ENCODE measurements at regions not wholly inside any gene's neighbourhood (a gene's known extent, or its start where the extent isn't known, plus 50 kb on each side); places are given as distances from the start of the nearest gene placed in this dataset.

DNA sequence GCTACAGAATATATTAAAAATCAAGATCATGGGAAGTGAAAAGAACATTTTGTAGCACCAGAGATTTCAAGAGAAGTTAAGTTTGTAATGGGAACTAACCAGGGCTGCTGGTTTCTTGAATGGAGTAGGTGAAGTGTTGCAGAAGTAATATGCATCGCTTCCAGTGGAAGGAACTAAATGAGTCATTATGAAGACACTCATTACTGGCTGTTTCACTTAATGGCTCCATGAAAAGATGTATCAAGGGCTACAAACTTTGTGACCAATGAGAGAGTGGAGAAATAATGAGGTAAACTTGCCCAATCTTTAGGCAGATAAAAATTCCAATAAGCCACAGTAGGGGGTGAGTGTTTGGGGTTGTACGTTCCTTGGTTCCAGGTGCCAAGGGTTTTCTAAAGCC lies 380.4 kb upstream of the POU3F3 start:
- Histone ChIP-seq H3K4me2 (no peak overlapping the region), H2AFZ (no peak overlapping the region), H3K9me2 (replicated peaks; ENCODE audit: insufficient read depth) (no peaks in the 10 kb centered on the region), H4K20me1 (ENCODE audit: insufficient read depth, poor library complexity, severe bottlenecking) (no peaks in the 10 kb centered on the region), H3K27me3 (no peaks in the 10 kb centered on the region), H3K79me2 (no peaks in the 10 kb centered on the region), H3K27ac (no peak overlapping the region), H3K36me3 (replicated peaks; ENCODE audit: insufficient read depth, low read depth) (no peaks in the 10 kb centered on the region), H3K4me3 (no peak overlapping the region), H3K9me3 (ENCODE audit: low read depth) (no peaks in the 10 kb centered on the region), H3K4me1 (ENCODE audit: insufficient read depth) (peaks cover 8% of the 10 kb centered on the region)
- no peak for TF ChIP-seq EZH2 (IDR thresholded peaks at IDR 0.05; ENCODE audit: borderline replicate concordance)
- no peak for TF ChIP-seq EZH2phosphoT487 (IDR thresholded peaks at IDR 0.05; ENCODE audit: low read depth, severe bottlenecking, unreplicated experiment)
- TF ChIP-seq, protein P1, sequence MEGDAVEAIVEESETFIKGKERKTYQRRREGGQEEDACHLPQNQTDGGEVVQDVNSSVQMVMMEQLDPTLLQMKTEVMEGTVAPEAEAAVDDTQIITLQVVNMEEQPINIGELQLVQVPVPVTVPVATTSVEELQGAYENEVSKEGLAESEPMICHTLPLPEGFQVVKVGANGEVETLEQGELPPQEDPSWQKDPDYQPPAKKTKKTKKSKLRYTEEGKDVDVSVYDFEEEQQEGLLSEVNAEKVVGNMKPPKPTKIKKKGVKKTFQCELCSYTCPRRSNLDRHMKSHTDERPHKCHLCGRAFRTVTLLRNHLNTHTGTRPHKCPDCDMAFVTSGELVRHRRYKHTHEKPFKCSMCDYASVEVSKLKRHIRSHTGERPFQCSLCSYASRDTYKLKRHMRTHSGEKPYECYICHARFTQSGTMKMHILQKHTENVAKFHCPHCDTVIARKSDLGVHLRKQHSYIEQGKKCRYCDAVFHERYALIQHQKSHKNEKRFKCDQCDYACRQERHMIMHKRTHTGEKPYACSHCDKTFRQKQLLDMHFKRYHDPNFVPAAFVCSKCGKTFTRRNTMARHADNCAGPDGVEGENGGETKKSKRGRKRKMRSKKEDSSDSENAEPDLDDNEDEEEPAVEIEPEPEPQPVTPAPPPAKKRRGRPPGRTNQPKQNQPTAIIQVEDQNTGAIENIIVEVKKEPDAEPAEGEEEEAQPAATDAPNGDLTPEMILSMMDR (IDR thresholded peaks at IDR 0.05; ENCODE audit: poor library complexity): no peak
- WGBS (ENCODE audit: low lambda C conversion rate, missing lambda C conversion rate): 83% methylated on average over 2 of the region's 2 CpGs
- DNase-seq (ENCODE audit: low spot score): no peak

DNA sequence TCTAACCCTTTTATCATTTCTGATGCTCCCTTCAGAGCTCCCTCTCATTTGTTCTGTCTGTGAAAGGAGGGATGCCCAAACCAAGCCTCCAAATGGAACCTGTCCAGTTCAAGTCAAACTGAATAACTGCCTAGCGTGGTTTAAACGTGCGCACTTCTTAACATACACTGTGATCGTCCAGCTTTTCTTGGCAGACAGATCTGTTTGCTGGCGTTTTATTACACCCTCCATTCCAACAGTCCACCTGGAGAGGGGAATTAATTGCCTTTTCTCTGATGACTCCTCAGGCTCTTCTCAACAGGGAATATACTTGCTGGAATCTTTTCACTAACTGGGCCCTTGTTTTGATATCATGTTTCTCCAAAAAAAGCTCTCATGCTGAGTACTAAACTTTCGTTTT lies 379.2 kb upstream of the POU3F3 start:
- Histone ChIP-seq H3K9me2 (replicated peaks; ENCODE audit: insufficient read depth) (no peaks in the 10 kb centered on the region), H4K20me1 (ENCODE audit: insufficient read depth, poor library complexity, severe bottlenecking) (no peaks in the 10 kb centered on the region), H3K27me3 (no peaks in the 10 kb centered on the region), H3K4me3 (no peak overlapping the region), H3K79me2 (no peaks in the 10 kb centered on the region), H3K9me3 (ENCODE audit: low read depth) (no peaks in the 10 kb centered on the region), H3K27ac (no peak overlapping the region), H3K4me1 (ENCODE audit: insufficient read depth) (peaks cover 8% of the 10 kb centered on the region), H2AFZ (no peak overlapping the region), H3K4me2 (no peak overlapping the region), H3K36me3 (replicated peaks; ENCODE audit: insufficient read depth, low read depth) (no peaks in the 10 kb centered on the region)
- DNase-seq (ENCODE audit: low spot score): peak; percentile 15
- TF ChIP-seq EZH2phosphoT487 (IDR thresholded peaks at IDR 0.05; ENCODE audit: low read depth, severe bottlenecking, unreplicated experiment): no peak
- TF ChIP-seq EZH2 (IDR thresholded peaks at IDR 0.05; ENCODE audit: borderline replicate concordance): no peak
- TF ChIP-seq, protein P1 (IDR thresholded peaks at IDR 0.05; ENCODE audit: poor library complexity): no peak
- WGBS (ENCODE audit: low lambda C conversion rate, missing lambda C conversion rate): 83% methylated on average over 6 of the region's 6 CpGs

DNA sequence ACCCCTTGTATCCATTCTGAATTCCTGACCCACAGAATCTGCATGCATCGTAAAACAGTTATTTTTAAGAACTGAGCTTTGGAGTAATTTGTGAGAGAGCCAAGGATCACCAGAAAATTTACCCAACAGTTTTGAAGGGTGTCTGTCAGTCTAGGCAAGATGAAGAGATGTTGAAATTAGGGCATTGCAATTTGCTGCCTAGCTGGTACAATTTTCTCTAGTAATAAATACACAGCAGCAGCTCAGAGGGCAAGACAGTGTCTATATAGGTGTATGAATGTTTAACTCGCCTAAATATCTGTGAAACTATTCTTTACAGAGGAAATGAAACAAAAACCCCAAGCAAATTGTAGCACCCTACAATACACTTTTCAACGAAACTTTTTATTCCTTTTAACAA lies 377.8 kb upstream of the POU3F3 start:
- Histone ChIP-seq H3K27ac (peak overlapping the region; percentile 10), H4K20me1 (ENCODE audit: insufficient read depth, poor library complexity, severe bottlenecking) (no peaks in the 10 kb centered on the region), H3K4me1 (ENCODE audit: insufficient read depth) (peaks cover 8% of the 10 kb centered on the region), H3K4me2 (peak overlapping the region; percentile 50), H3K79me2 (no peaks in the 10 kb centered on the region), H3K4me3 (no peak overlapping the region), H3K27me3 (no peaks in the 10 kb centered on the region), H3K36me3 (replicated peaks; ENCODE audit: insufficient read depth, low read depth) (no peaks in the 10 kb centered on the region), H3K9me2 (replicated peaks; ENCODE audit: insufficient read depth) (no peaks in the 10 kb centered on the region), H3K9me3 (ENCODE audit: low read depth) (no peaks in the 10 kb centered on the region), H2AFZ (no peak overlapping the region)
- 82% methylated on average over 3 of the region's 3 CpGs for WGBS (ENCODE audit: low lambda C conversion rate, missing lambda C conversion rate)
- TF ChIP-seq EZH2phosphoT487 (IDR thresholded peaks at IDR 0.05; ENCODE audit: low read depth, severe bottlenecking, unreplicated experiment) (no peak), EZH2 (IDR thresholded peaks at IDR 0.05; ENCODE audit: borderline replicate concordance) (no peak)
- TF ChIP-seq, protein P1 (IDR thresholded peaks at IDR 0.05; ENCODE audit: poor library complexity): no peak
- no peak for DNase-seq (ENCODE audit: low spot score)

DNA sequence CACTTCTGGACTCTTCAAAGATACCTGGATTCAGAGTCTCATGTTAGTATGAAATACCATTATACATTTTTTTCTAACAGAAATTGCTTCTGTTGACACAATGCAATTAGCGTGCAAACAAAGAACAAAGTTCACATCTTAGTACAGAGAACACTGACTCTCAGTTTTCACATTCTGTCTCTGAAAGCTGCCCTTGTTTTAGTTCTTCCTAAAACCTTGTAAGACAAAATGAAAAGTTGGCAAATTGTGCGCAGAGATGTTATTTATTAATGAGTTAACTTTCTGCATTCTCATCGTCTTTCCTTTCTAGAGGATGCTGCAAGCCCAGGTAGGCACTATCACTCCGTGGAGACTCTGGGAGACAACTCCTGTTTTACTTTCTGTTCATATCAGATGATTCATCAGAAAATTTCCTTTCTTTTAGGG lies 377.3 kb upstream of the POU3F3 start:
- no peaks in the 10 kb centered on the region for H3K9me2 ChIP-seq (replicated peaks; ENCODE audit: insufficient read depth)
- no peak for DNase-seq (ENCODE audit: low spot score)
- H3K36me3 ChIP-seq (replicated peaks; ENCODE audit: insufficient read depth, low read depth): no peaks in the 10 kb centered on the region
- H3K79me2 ChIP-seq: no peaks in the 10 kb centered on the region
- no peaks in the 10 kb centered on the region for H3K9me3 ChIP-seq (ENCODE audit: low read depth)
- TF ChIP-seq EZH2phosphoT487 (IDR thresholded peaks at IDR 0.05; ENCODE audit: low read depth, severe bottlenecking, unreplicated experiment): no peak
- TF ChIP-seq, protein P1 (IDR thresholded peaks at IDR 0.05; ENCODE audit: poor library complexity): no peak
- no peak for TF ChIP-seq EZH2 (IDR thresholded peaks at IDR 0.05; ENCODE audit: borderline replicate concordance)
- peak overlapping the region; percentile 1 for H2AFZ ChIP-seq
- H3K27me3 ChIP-seq: no peaks in the 10 kb centered on the region
- H3K4me3 ChIP-seq: no peak overlapping the region
- no peaks in the 10 kb centered on the region for H4K20me1 ChIP-seq (ENCODE audit: insufficient read depth, poor library complexity, severe bottlenecking)
- WGBS (ENCODE audit: low lambda C conversion rate, missing lambda C conversion rate): 62% methylated on average over 4 of the region's 4 CpGs
- peaks cover 8% of the 10 kb centered on the region for H3K4me1 ChIP-seq (ENCODE audit: insufficient read depth)
- H3K4me2 ChIP-seq: peak overlapping the region; percentile 50
- H3K27ac ChIP-seq: peak overlapping the region; percentile 9
